ENCODE measurements at regions not wholly inside any gene's neighbourhood (a gene's known extent, or its start where the extent isn't known, plus 50 kb on each side); places are given as distances from the start of the nearest gene placed in this dataset.

DNA sequence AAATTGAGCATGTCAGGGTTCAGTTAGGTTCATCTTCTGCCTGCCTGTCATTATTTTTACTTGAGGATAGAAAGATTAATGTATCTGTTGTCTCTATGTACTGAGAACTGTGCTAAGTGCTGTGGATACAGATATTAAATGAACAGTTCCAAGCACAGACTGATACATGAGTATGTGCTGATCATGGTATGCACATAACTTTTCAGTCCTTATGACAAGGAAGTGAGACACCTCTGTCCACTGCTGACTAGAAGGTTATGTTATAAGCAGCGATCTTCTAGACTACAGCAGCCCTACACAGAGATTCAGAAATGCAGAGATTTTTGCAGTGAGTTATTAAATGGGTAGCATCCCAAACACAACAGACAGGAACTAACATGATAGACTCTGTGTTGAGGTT lies 335.6 kb upstream of the MTNR1B start:
- TF ChIP-seq NFRKB (IDR thresholded peaks at IDR 0.05) (no peak), SIN3B (IDR thresholded peaks at IDR 0.05; ENCODE audit: low read length) (no peak), ZNF557 (CRISPR knock-in tag; IDR thresholded peaks at IDR 0.05) (no peak), MTA3 (CRISPR knock-in tag; IDR thresholded peaks at IDR 0.05) (no peak), DDIT3 (CRISPR knock-in tag; IDR thresholded peaks at IDR 0.05) (no peak)
- TF ChIP-seq, protein P1, sequence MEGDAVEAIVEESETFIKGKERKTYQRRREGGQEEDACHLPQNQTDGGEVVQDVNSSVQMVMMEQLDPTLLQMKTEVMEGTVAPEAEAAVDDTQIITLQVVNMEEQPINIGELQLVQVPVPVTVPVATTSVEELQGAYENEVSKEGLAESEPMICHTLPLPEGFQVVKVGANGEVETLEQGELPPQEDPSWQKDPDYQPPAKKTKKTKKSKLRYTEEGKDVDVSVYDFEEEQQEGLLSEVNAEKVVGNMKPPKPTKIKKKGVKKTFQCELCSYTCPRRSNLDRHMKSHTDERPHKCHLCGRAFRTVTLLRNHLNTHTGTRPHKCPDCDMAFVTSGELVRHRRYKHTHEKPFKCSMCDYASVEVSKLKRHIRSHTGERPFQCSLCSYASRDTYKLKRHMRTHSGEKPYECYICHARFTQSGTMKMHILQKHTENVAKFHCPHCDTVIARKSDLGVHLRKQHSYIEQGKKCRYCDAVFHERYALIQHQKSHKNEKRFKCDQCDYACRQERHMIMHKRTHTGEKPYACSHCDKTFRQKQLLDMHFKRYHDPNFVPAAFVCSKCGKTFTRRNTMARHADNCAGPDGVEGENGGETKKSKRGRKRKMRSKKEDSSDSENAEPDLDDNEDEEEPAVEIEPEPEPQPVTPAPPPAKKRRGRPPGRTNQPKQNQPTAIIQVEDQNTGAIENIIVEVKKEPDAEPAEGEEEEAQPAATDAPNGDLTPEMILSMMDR (CRISPR knock-in tag; IDR thresholded peaks at IDR 0.05): no peak
- TF ChIP-seq, protein P2, sequence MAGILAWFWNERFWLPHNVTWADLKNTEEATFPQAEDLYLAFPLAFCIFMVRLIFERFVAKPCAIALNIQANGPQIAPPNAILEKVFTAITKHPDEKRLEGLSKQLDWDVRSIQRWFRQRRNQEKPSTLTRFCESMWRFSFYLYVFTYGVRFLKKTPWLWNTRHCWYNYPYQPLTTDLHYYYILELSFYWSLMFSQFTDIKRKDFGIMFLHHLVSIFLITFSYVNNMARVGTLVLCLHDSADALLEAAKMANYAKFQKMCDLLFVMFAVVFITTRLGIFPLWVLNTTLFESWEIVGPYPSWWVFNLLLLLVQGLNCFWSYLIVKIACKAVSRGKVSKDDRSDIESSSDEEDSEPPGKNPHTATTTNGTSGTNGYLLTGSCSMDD (CRISPR knock-in tag; IDR thresholded peaks at IDR 0.05): no peak
